ENCODE measurements at regions not wholly inside any gene's neighbourhood (a gene's known extent, or its start where the extent isn't known, plus 50 kb on each side); places are given as distances from the start of the nearest gene placed in this dataset.

DNA sequence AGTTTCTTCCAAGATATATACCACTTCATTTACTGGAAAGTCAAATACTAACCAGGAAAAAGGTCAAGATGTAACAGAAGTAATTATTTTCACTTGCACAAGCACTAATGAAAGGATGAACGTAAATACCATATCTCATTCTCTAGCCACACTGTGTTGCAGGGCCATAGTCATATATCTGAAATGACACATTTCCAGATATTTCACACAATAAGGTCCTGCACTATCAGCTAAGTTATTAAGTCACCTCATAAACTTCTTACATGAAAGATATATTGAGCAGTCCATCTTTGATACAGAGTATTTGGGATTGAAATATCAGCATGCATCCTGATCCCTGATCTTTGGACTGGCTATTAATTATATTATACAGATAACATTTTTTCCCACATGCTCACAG is 783.3 kb upstream of the MGAT4C start:
- TF ChIP-seq, protein P1, sequence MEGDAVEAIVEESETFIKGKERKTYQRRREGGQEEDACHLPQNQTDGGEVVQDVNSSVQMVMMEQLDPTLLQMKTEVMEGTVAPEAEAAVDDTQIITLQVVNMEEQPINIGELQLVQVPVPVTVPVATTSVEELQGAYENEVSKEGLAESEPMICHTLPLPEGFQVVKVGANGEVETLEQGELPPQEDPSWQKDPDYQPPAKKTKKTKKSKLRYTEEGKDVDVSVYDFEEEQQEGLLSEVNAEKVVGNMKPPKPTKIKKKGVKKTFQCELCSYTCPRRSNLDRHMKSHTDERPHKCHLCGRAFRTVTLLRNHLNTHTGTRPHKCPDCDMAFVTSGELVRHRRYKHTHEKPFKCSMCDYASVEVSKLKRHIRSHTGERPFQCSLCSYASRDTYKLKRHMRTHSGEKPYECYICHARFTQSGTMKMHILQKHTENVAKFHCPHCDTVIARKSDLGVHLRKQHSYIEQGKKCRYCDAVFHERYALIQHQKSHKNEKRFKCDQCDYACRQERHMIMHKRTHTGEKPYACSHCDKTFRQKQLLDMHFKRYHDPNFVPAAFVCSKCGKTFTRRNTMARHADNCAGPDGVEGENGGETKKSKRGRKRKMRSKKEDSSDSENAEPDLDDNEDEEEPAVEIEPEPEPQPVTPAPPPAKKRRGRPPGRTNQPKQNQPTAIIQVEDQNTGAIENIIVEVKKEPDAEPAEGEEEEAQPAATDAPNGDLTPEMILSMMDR (optimal IDR thresholded peaks at IDR 0.05 in 1 of 3, IDR thresholded peaks at IDR 0.05 in 1 of 3, conservative IDR thresholded peaks at IDR 0.05 in 1 of 3; ENCODE audit: extremely low read depth in 1 of 3, insufficient read depth in 2 of 3, low read length in 3 of 3): no peak
- no peak for TF ChIP-seq EZH2 (IDR thresholded peaks at IDR 0.05; ENCODE audit: low read length)

All from keratinocyte (primary cell).